ENCODE measurements at regions not wholly inside any gene's neighbourhood (a gene's known extent, or its start where the extent isn't known, plus 50 kb on each side); places are given as distances from the start of the nearest gene placed in this dataset.

- TF ChIP-seq ZFP37 (tag by site-specific recombination; IDR thresholded peaks at IDR 0.05) (no peak), ZNF654 (tag by site-specific recombination; IDR thresholded peaks at IDR 0.05; ENCODE audit: low read depth) (peak; percentile 20; the same call in 1 of the 2 replicates)
- Histone ChIP-seq H3K4me3 (ENCODE audit: low read depth, low read length) (no peak overlapping the region), H3K36me3 (ENCODE audit: control insufficient read depth in 2 of 2, insufficient read depth in 1 of 2, low read length in 2 of 2) (no peaks in the 10 kb centered on the region), H3K27ac (ENCODE audit: extremely low read depth, low read depth, low read length) (no peak overlapping the region), H3K9me3 (ENCODE audit: control insufficient read depth, insufficient read depth, low read depth, low read length) (no peaks in the 10 kb centered on the region), H3K4me1 (ENCODE audit: control insufficient read depth, insufficient read depth, low read length) (no peaks in the 10 kb centered on the region; the same call in 1 of the 2 replicates)
- ChIA-PET CTCF (interaction anchor here (0.7 to 1.3 kb wide), 8 partner anchors 10 to 441 kb away, joined by 3 read pairs; no protein-coding TSS in a partner anchor), POLR2A (no interaction called here)
Observed at GRCh38 chr7:131071786-131072504, 255.7 kb upstream of the MKLN1 start.

GRCh38 chr7:131072505-131073091, 255.1 kb upstream of the MKLN1 start:
- Histone ChIP-seq H3K36me3 (ENCODE audit: control insufficient read depth in 2 of 2, insufficient read depth in 1 of 2, low read length in 2 of 2) (no peaks in the 10 kb centered on the region), H3K27ac (ENCODE audit: extremely low read depth, low read depth, low read length) (no peak overlapping the region), H3K4me1 (ENCODE audit: control insufficient read depth, insufficient read depth, low read length) (peaks cover 3% of the 10 kb centered on the region; the same call in 1 of the 2 replicates), H3K4me3 (ENCODE audit: low read depth, low read length) (no peak overlapping the region), H3K9me3 (ENCODE audit: control insufficient read depth, insufficient read depth, low read depth, low read length) (no peaks in the 10 kb centered on the region)
- TF ChIP-seq ZBTB17 (tag by site-specific recombination; IDR thresholded peaks at IDR 0.05): 0 out of 2 replicates have a peak, but pooled peaks have one; percentile 30
- no peak for TF ChIP-seq ZBTB10 (tag by site-specific recombination; IDR thresholded peaks at IDR 0.05)
- ChIA-PET CTCF (interaction anchor here (0.5 to 1.3 kb wide), 4 partner anchors 9 to 441 kb away, joined by 3 read pairs; no protein-coding TSS in a partner anchor), POLR2A (no interaction called here)

GRCh38 chr7:131074043-131074442, 253.6 kb upstream of the MKLN1 start:
- TF ChIP-seq ZNF530 (tag by site-specific recombination; IDR thresholded peaks at IDR 0.05; ENCODE audit: low read depth) (no peak), CTCF (tag by site-specific recombination; IDR thresholded peaks at IDR 0.05) (no peak)
- H3K4me1 ChIP-seq (ENCODE audit: control insufficient read depth, insufficient read depth, low read length): peaks cover 3% of the 10 kb centered on the region; the same call in 1 of the 2 replicates
- CTCF ChIA-PET: no interaction called here
- H3K27ac ChIP-seq (ENCODE audit: extremely low read depth, low read depth, low read length): no peak overlapping the region
- POLR2A ChIA-PET: no interaction called here
- H3K9me3 ChIP-seq (ENCODE audit: control insufficient read depth, insufficient read depth, low read depth, low read length): no peaks in the 10 kb centered on the region
- H3K4me3 ChIP-seq (ENCODE audit: low read depth, low read length): no peak overlapping the region
- H3K36me3 ChIP-seq (ENCODE audit: control insufficient read depth in 2 of 2, insufficient read depth in 1 of 2, low read length in 2 of 2): no peaks in the 10 kb centered on the region

GRCh38 chr7:131074585-131074984, 253.1 kb upstream of the MKLN1 start:
- H3K4me1 ChIP-seq (ENCODE audit: control insufficient read depth, insufficient read depth, low read length): peaks cover 3% of the 10 kb centered on the region; the same call in 1 of the 2 replicates
- H3K36me3 ChIP-seq (ENCODE audit: control insufficient read depth in 2 of 2, insufficient read depth in 1 of 2, low read length in 2 of 2): no peaks in the 10 kb centered on the region
- ChIA-PET CTCF (interaction anchor here (0.6 kb wide), 1 partner anchor 57 kb away, joined by 4 read pairs; no protein-coding TSS in a partner anchor), POLR2A (no interaction called here)
- H3K9me3 ChIP-seq (ENCODE audit: control insufficient read depth, insufficient read depth, low read depth, low read length): no peaks in the 10 kb centered on the region
- H3K4me3 ChIP-seq (ENCODE audit: low read depth, low read length): no peak overlapping the region
- no peak overlapping the region for H3K27ac ChIP-seq (ENCODE audit: extremely low read depth, low read depth, low read length)
- TF ChIP-seq ZNF544 (tag by site-specific recombination; IDR thresholded peaks at IDR 0.05): no peak
- no peak for TF ChIP-seq ZNF791 (tag by site-specific recombination; IDR thresholded peaks at IDR 0.05)
- no peak for TF ChIP-seq ZNF580 (tag by site-specific recombination; IDR thresholded peaks at IDR 0.05)
- no peak for TF ChIP-seq ZNF350 (tag by site-specific recombination; IDR thresholded peaks at IDR 0.05)
- no peak for TF ChIP-seq PBX3 (CRISPR knock-in tag; IDR thresholded peaks at IDR 0.05)
- TF ChIP-seq BCL11A (tag by site-specific recombination; IDR thresholded peaks at IDR 0.05; ENCODE audit: low read depth): no peak
- TF ChIP-seq SP7 (tag by site-specific recombination; IDR thresholded peaks at IDR 0.05): no peak
- no peak for TF ChIP-seq ZNF239 (tag by site-specific recombination; IDR thresholded peaks at IDR 0.05)
- TF ChIP-seq ZNF558 (tag by site-specific recombination; IDR thresholded peaks at IDR 0.05): no peak
- TF ChIP-seq ZNF394 (tag by site-specific recombination; IDR thresholded peaks at IDR 0.05; ENCODE audit: borderline replicate concordance): no peak
- no peak for TF ChIP-seq ZNF302 (tag by site-specific recombination; IDR thresholded peaks at IDR 0.05; ENCODE audit: low read depth)
- no peak for TF ChIP-seq INSM2 (tag by site-specific recombination; IDR thresholded peaks at IDR 0.05)
- no peak for TF ChIP-seq ZSCAN30 (tag by site-specific recombination; IDR thresholded peaks at IDR 0.05)

Measured in HEK293 (cell line).